Ramos (cell line): ENCODE measurements at regions not wholly inside any gene's neighbourhood (a gene's known extent, or its start where the extent isn't known, plus 50 kb on each side); places are given as distances from the start of the nearest gene placed in this dataset.
"Not testable (repeated sequence)": the region's sequence is repeated elsewhere in the genome, so short reads cannot be mapped to it uniquely, and the experiment has no call there.

Source experiments
- in situ Hi-C: fragments of 300-500 bp; cut with MboI; formaldehyde crosslinking; loops from one replicate; pipeline ENCODE4 v1.14.3; 2022; ENCODE audit warnings: low sequenced_read_pairs; ENCODE audit not compliant: unreplicated experiment

GRCh38 chr2:217610401-217610814, 392.4 kb downstream of the TNS1 start:
- in situ Hi-C loops: no loop called here

- in situ Hi-C loops: no loop called here
Observed at GRCh38 chr2:217609952-217610351, 392.8 kb downstream of the TNS1 start.

- in situ Hi-C loops: no loop called here
Observed at GRCh38 chr2:217606296-217606695, 396.5 kb downstream of the TNS1 start.

- in situ Hi-C loops: no loop called here
Observed at GRCh38 chr2:217604527-217605194, 398.1 kb downstream of the TNS1 start.

GRCh38 chr2:217601601-217602000, 401.2 kb downstream of the TNS1 start:
- in situ Hi-C loops: no loop called here

- in situ Hi-C loops: no loop called here
Observed at GRCh38 chr2:217599906-217600305, 402.9 kb downstream of the TNS1 start.

- in situ Hi-C loops: no loop called here
Observed at GRCh38 chr2:217597681-217598080, 405.1 kb downstream of the TNS1 start.

GRCh38 chr2:217597145-217597544, 405.6 kb downstream of the TNS1 start:
- in situ Hi-C loops: no loop called here

- in situ Hi-C loops: no loop called here
Observed at GRCh38 chr2:217593732-217594131, 409.1 kb downstream of the TNS1 start.

GRCh38 chr2:217588266-217588665, 414.5 kb downstream of the TNS1 start:
- in situ Hi-C loops: no loop called here

- in situ Hi-C loops: no loop called here
Observed at GRCh38 chr2:217585362-217585761, 417.4 kb downstream of the TNS1 start.

- in situ Hi-C loops: not testable (repeated sequence)
Observed at GRCh38 chr2:217580407-217580806, 422.4 kb downstream of the TNS1 start.

- in situ Hi-C loops: no loop called here
Observed at GRCh38 chr2:217573571-217573970, 429.2 kb downstream of the TNS1 start.

GRCh38 chr2:217570394-217570793, 432.4 kb downstream of the TNS1 start:
- in situ Hi-C loops: no loop called here

- in situ Hi-C loops: no loop called here
Observed at GRCh38 chr2:217568289-217568971, 434.4 kb downstream of the TNS1 start.

GRCh38 chr2:217563565-217563964, 439.2 kb downstream of the TNS1 start:
- in situ Hi-C loops: no loop called here

GRCh38 chr2:217562871-217563480, 439.8 kb downstream of the TNS1 start:
- in situ Hi-C loops: no loop called here

GRCh38 chr2:217559084-217559483, 443.7 kb downstream of the TNS1 start:
- in situ Hi-C loops: no loop called here

GRCh38 chr2:217555081-217555876, 447.5 kb downstream of the TNS1 start:
- in situ Hi-C loops: no loop called here

GRCh38 chr2:217553679-217554078, 449.1 kb downstream of the TNS1 start:
- in situ Hi-C loops: no loop called here

- in situ Hi-C loops: no loop called here
Observed at GRCh38 chr2:217553202-217553601, 449.6 kb downstream of the TNS1 start.
